Astrocyte of the hippocampus (primary cell): ENCODE measurements at regions not wholly inside any gene's neighbourhood (a gene's known extent, or its start where the extent isn't known, plus 50 kb on each side); places are given as distances from the start of the nearest gene placed in this dataset.

Experiments used
- DNase-seq: peaks from one replicate; pipeline ENCODE4 v3.0.0; 2011; ENCODE audit warnings: low read depth, low spot score

GRCh38 chr11:27604416-27604815 is 95.8 kb downstream of the BDNF start:
- DNase-seq = no peak

GRCh38 chr11:27603376-27603990 is 96.8 kb downstream of the BDNF start:
- DNase-seq = no peak

- DNase-seq = peak; percentile 7
Observed at GRCh38 chr11:27600656-27601055, 94.1 kb upstream of the LIN7C start.

- DNase-seq = no peak
Observed at GRCh38 chr11:27599217-27599616, 92.6 kb upstream of the LIN7C start.

- no peak for DNase-seq
Observed at GRCh38 chr11:27596802-27597201, 90.2 kb upstream of the LIN7C start.

GRCh38 chr11:27596388-27596787 is 89.8 kb upstream of the LIN7C start:
- DNase-seq = no peak

- peak; percentile 63 for DNase-seq
Observed at GRCh38 chr11:27592098-27592780, 85.7 kb upstream of the LIN7C start.

- DNase-seq = no peak
Observed at GRCh38 chr11:27582621-27583020, 76.1 kb upstream of the LIN7C start.

GRCh38 chr11:27574342-27574741 is 67.8 kb upstream of the LIN7C start:
- no peak for DNase-seq

GRCh38 chr11:27573024-27573423 is 66.5 kb upstream of the LIN7C start:
- DNase-seq = peak; percentile 21

GRCh38 chr11:27571154-27571810 is 64.7 kb upstream of the LIN7C start:
- DNase-seq = peak; percentile 62

- no peak for DNase-seq
Observed at GRCh38 chr11:27570542-27570941, 64.0 kb upstream of the LIN7C start.

GRCh38 chr11:27563641-27564040 is 57.1 kb upstream of the LIN7C start:
- DNase-seq = no peak

GRCh38 chr11:27563201-27563600 is 56.6 kb upstream of the LIN7C start:
- DNase-seq = peak; percentile 5

- DNase-seq = no peak
Observed at GRCh38 chr11:27558401-27558800, 51.8 kb upstream of the LIN7C start.

GRCh38 chr11:27557226-27557625 is 50.7 kb upstream of the LIN7C start:
- peak; percentile 28 for DNase-seq
